ENCODE measurements at regions not wholly inside any gene's neighbourhood (a gene's known extent, or its start where the extent isn't known, plus 50 kb on each side); places are given as distances from the start of the nearest gene placed in this dataset.

DNA sequence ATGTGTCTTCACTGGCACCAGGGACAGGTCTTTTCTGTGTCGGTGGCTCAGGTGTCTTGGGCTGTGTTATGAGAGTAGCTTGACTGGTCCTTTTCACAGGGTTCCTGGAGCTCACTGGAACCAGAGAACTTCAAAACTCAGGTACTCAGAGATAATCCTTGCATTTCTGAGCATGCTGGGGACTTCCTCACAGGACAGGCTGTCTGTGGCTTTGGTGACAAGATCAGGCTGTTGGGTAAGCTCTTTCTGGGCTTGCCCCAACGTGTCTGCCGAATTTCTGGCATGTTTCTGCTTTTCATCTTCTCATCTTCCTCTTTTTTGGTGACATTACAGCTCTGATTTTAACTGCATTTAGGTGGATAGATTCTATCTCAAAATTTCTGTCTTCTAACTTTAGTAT, 270.0 kb downstream of the CDH26 start:
- TF ChIP-seq CTCF (conservative IDR thresholded peaks at IDR 0.05) (no peak), ZFX (IDR thresholded peaks at IDR 0.05) (no peak)
